HL-60 (cell line): ENCODE measurements at regions not wholly inside any gene's neighbourhood (a gene's known extent, or its start where the extent isn't known, plus 50 kb on each side); places are given as distances from the start of the nearest gene placed in this dataset.

ENCODE experiments used
- DNase-seq, 2 experiments: peaks; one replicate each; pipeline ENCODE4 v3.0.0-alpha.2; 2010 to 2020; ENCODE audit warnings: low read depth in 1 of 2, low spot score in 1 of 2
- H3K27ac ChIP-seq: fragments of 250-450 bp; sonication (Bioruptor Pico); replicated peaks from 2 replicates; pipeline ENCODE4 v1.5.1; 2020; ENCODE audit warnings: mild to moderate bottlenecking, moderate library complexity
- H3K27me3 ChIP-seq: fragments of 250-450 bp; sonication (Bioruptor Pico); 2 replicates; pipeline ENCODE4 v1.5.1; 2021; ENCODE audit warnings: mild to moderate bottlenecking, moderate library complexity; ENCODE audit not compliant: insufficient read depth, poor library complexity, severe bottlenecking
- H3K4me3 ChIP-seq: replicated peaks from 2 replicates; pipeline ENCODE4 v1.5.1; 2011; ENCODE audit warnings: mild to moderate bottlenecking, control low read depth, low read length; ENCODE audit not compliant: insufficient read depth
- CTCF ChIP-seq: IDR thresholded peaks from one replicate; pipeline ENCODE4 v1.5.1; 2011; ENCODE audit warnings: low read length, control low read depth, inconsistent platforms; ENCODE audit not compliant: insufficient read depth
- GABPA ChIP-seq: IDR thresholded peaks from 2 replicates; pipeline ENCODE4 v1.6.1; 2012; ENCODE audit warnings: low read depth
- POLR2AphosphoS5 ChIP-seq: IDR thresholded peaks from 2 replicates; pipeline ENCODE4 v1.6.1; 2012; ENCODE audit warnings: low read depth
- REST ChIP-seq: IDR thresholded peaks from 2 replicates; pipeline ENCODE4 v1.6.1; 2012; ENCODE audit warnings: low read depth; ENCODE audit not compliant: insufficient replicate concordance
- SPI1 ChIP-seq: IDR thresholded peaks from 2 replicates; pipeline ENCODE4 v1.6.1; 2012; ENCODE audit warnings: low read depth, mild to moderate bottlenecking, borderline replicate concordance

GRCh38 chr11:23502826-23503225 is 642.6 kb upstream of the CCDC179 start:
- DNase-seq: no peak

GRCh38 chr11:23509023-23509422 is 648.7 kb upstream of the CCDC179 start:
- no peak overlapping the region for H3K27ac ChIP-seq
- DNase-seq: no peak
- no peak for TF ChIP-seq POLR2AphosphoS5
- TF ChIP-seq SPI1: no peak
- no peak for TF ChIP-seq GABPA
- TF ChIP-seq REST: no peak
- TF ChIP-seq CTCF: no peak
- H3K27me3 ChIP-seq: no peaks in the 10 kb centered on the region
- H3K4me3 ChIP-seq: no peak overlapping the region

More at GRCh38 chr11:23502826-23503225, 642.6 kb upstream of the CCDC179 start:
- Histone ChIP-seq H3K27ac (no peak overlapping the region), H3K27me3 (no peaks in the 10 kb centered on the region), H3K4me3 (no peak overlapping the region)
- TF ChIP-seq POLR2AphosphoS5 (no peak), SPI1 (no peak), REST (no peak), CTCF (no peak), GABPA (no peak)

GRCh38 chr11:23509821-23510220 is 649.5 kb upstream of the CCDC179 start:
- TF ChIP-seq GABPA (no peak), SPI1 (no peak), CTCF (no peak), REST (no peak), POLR2AphosphoS5 (no peak)

More at GRCh38 chr11:23509821-23510220, 649.5 kb upstream of the CCDC179 start:
- no peak for DNase-seq
- no peaks in the 10 kb centered on the region for H3K27me3 ChIP-seq
- no peak overlapping the region for H3K4me3 ChIP-seq
- no peak overlapping the region for H3K27ac ChIP-seq
